GM12874 (cell line): ENCODE measurements at regions not wholly inside any gene's neighbourhood (a gene's known extent, or its start where the extent isn't known, plus 50 kb on each side); places are given as distances from the start of the nearest gene placed in this dataset.

ENCODE experiments used
- CTCF ChIP-seq: IDR thresholded peaks from 2 replicates; pipeline ENCODE4 v1.5.1; 2011; ENCODE audit warnings: low read depth, mild to moderate bottlenecking, control low read depth, low read length, moderate library complexity; ENCODE audit not compliant: insufficient read depth

GRCh38 chr7:95718577-95719410, 53.6 kb upstream of the DYNC1I1 start:
- TF ChIP-seq CTCF, result peak; percentile 18; the same call in 1 of the 2 replicates

GRCh38 chr7:95716357-95717122, 55.8 kb upstream of the DYNC1I1 start:
- no peak for TF ChIP-seq CTCF

GRCh38 chr7:95715274-95715673, 57.1 kb upstream of the DYNC1I1 start:
- no peak for TF ChIP-seq CTCF

- no peak for TF ChIP-seq CTCF
These were observed 61.6 kb upstream of the DYNC1I1 start for GRCh38 chr7:95710711-95711110.

- TF ChIP-seq CTCF, result no peak
These were observed 71.4 kb upstream of the DYNC1I1 start for GRCh38 chr7:95700917-95701316.

- no peak for TF ChIP-seq CTCF
These were observed 78.0 kb upstream of the DYNC1I1 start for GRCh38 chr7:95694334-95694733.

- TF ChIP-seq CTCF, result no peak
These were observed 78.6 kb upstream of the DYNC1I1 start for GRCh38 chr7:95693551-95694333.
